GM18858 (cell line): ENCODE measurements at regions not wholly inside any gene's neighbourhood (a gene's known extent, or its start where the extent isn't known, plus 50 kb on each side); places are given as distances from the start of the nearest gene placed in this dataset.

Experiments
- ATAC-seq: cut with Tn5 transposase; IDR thresholded peaks from one replicate; pipeline ENCODE4 v1.9.1; 2021; ENCODE audit not compliant: unreplicated experiment

GRCh38 chr5:142478113-142478512 is 153.3 kb upstream of the SPRY4 start:
- no peak for ATAC-seq

DNA sequence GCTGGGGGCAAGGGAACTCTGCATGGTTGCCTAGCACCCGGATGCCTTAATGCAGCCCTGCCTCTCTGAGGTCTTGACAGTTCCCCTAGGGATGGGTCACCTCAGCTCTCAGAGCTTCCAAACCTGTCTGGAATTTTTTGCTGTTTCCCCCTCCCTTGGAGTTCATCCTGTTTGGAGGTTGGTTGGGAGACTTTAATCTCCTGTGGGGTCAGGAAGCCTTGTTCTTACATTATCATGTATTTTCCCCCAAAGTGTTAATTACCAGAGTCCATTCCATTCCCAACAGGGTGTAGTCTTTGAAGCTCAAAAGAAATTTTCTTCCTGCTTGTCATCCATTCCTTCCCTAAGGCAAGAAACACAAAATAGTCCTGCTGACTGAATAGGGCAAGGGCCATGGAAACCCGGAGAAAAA is 150.3 kb upstream of the SPRY4 start:
- ATAC-seq: no peak

GRCh38 chr5:142474431-142475094 is 149.7 kb upstream of the SPRY4 start:
- ATAC-seq: no peak

GRCh38 chr5:142473038-142473437 is 148.2 kb upstream of the SPRY4 start:
- ATAC-seq: no peak

DNA sequence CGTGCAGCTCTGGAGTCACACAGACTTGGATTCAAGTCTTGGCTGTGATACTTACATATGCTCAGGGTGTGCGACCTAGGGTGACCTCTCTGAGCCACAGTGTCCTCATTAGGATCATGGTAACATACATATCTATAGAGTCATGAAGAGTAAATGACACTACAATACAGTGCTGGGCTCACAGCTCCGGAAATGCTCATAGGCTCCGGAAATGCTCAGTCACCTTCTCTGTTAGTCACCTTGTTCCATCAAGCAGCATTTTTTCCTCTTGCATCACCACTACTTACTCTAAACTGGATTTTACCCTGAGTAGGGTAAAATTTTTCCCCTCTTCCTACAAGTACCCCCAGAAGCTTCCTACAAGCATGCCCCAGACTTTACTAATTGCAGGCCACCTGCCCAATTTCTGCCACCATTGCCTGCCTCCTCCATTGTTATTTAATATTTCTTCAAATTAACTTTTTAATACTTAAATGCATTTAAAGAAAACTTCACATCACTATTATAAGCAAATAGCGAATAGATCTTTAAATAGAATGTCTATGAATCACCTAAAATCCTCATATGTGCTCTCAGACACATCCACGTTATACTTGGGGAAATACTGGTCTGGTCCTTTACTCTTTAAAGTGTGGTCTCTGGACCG is 147.6 kb upstream of the SPRY4 start:
- no peak for ATAC-seq

DNA sequence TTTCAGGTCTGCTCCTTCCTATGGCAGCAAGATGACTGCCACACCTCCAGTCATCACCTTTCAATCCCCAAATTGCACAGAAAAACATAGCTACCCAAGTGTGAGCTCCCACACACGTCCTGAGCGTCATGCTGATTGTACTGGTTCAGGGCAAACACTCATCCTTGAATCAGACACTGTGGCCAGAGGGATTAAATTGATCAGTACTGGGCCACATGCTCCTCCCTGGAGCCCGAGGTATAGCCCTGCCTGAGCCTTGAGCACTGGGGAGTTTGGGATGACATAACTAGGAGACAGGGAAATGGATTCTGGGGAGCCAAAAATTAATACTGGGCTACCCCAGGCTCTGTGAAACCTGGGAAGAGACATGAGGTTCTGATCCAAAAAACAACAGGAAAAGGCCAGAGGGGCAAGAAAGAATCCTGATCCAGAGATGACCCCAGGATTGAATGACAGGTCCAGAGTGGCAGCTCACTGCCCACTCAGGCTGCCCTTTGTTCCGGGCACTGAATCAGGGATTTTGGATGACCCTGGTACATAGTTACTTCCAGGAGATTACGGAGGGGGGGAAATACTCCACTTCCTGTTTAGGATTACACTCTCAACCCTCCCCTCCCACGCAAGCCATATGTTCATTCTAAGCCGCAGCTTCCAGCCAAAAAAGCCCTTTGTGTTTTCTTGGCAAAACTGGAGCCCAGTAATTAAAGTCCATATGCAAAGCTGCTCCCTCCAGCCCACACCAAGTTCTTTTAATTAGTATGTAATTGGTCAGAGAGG is 141.6 kb upstream of the SPRY4 start:
- no peak for ATAC-seq

DNA sequence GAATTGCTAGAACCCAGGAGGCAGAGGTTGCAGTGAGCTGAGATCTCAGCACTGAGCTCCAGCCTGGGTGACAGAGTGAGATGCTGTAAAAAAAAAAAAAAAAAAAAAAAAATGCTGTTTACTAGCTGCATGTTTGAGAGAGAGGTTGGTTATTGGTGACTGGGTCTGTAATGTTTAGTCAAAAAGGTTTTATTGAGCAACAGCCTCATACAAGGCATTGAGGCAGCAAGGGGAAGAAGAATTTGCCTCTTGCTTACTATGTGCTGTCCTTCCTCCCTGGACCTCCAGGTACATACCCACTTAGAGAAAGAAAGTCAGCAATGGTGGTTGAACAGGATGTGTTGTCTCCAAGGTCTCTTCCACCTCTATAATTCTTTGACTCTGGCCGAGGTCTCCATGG is 140.7 kb upstream of the SPRY4 start:
- no peak for ATAC-seq

- no peak for ATAC-seq
Measured at GRCh38 chr5:142463904-142464303, 139.1 kb upstream of the SPRY4 start.

DNA sequence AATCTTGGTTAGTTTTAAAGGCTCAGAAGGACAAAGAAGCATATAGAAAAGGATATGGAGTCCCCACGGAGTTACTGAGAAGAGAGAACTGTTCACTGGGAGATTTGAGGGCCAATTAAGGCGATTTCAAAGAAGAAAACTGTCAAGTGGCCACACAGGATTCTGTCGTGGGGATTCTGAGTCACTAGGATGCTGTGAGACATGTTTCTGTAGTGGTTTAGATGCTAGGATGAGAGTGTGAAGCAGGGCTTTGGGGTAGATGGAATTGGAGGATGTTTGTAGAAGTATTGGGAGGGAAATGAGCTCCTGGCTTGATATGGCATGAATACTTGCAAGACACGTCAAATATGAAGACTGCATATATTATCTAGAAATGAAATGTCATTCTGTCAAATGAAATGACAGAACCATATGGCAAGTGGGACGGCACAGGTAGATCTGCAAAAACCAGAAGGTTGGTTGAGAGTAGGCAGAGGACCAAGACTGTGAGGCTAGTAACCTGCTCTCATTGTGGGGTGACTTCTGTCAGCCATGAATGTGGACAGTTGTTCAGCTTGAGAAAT is 136.3 kb upstream of the SPRY4 start:
- no peak for ATAC-seq

- no peak for ATAC-seq
Measured at GRCh38 chr5:142459209-142459608, 134.4 kb upstream of the SPRY4 start.

- ATAC-seq: peak; percentile 49
Measured at GRCh38 chr5:142455856-142456255, 131.0 kb upstream of the SPRY4 start.

GRCh38 chr5:142453932-142454331 is 129.1 kb upstream of the SPRY4 start:
- no peak for ATAC-seq

DNA sequence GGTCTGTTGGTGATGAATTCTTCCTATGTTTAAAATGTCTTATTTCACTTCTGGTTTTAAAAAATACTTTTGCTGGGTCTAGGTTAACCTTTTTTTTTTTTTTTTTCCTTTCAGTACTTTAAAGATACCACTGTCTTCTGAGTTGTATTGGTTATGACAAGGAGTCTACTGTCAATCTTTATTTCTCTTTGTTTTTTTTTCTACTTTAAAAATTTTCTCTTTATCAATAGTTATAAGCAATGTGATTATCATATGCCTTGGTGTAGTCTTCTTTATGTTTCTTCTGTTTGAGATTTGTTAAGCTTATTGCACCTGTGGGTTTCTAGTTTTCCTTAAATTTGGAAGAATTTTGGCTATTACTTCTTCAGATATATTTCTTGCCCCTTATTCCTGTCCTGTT is 125.6 kb upstream of the SPRY4 start:
- ATAC-seq: no peak

- no peak for ATAC-seq
Measured at GRCh38 chr5:142447887-142448286, 123.1 kb upstream of the SPRY4 start.

- ATAC-seq: no peak
Measured at GRCh38 chr5:142446960-142447279, 122.1 kb upstream of the SPRY4 start.

DNA sequence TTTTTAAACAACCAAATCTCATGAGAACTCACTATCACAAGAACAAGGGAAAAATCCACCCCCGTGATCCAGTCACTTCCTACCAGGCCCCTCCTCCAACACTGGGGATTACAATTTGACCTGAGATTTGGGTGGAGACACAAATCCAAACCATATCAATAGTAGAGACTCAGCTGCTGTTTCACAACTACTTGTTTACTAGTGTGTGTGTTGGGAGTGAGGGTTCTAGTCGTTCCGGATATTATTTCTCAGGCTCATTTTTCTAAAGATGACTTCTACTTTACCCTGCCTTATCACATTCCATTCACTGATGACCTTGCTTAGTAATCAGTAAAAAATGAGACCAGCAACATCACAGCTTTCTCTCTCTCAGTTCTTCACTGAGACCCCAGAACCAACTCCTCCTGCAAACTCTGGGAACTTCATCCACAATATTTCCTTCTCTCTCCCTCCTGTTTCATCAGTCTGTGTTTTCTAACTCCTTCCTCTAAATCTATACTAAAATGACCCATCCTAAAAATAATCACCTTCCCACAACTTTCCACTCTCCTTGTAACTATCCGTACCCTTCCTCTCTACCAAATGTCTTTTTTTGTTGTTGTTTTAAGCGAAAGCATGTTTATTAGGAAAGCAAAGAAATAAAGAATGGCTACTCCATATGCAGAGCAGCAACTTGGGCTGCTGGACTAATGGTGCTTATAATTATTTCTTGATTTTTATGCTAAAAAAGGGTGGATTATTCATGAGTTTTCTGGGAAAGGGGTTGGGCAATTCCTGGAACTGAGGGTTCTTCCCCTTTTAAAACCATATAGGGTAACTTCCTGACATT is 121.5 kb upstream of the SPRY4 start:
- ATAC-seq: no peak

- no peak for ATAC-seq
Measured at GRCh38 chr5:142445266-142445665, 120.4 kb upstream of the SPRY4 start.

DNA sequence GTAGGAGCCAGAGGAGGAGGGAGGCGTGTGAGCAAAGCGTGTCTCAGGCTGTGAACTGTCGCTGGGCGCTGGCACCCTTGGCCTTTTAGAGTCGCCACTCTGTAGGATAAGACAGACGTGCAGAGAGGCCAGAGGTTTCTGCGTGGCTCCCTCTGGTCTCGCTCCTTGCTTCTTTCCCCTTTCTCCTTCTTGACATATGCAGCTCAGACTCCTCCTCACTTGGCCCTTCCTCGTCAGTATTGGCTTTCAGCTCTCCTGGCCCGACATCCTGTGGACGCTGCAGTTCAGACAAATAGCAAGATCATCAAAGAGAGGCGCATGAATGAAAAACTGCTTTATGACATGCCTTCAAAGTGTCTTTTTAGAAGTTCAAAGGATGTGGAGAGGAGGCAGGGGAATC is 116.8 kb upstream of the SPRY4 start:
- no peak for ATAC-seq

GRCh38 chr5:142439207-142439860 is 114.5 kb upstream of the SPRY4 start:
- no peak for ATAC-seq

GRCh38 chr5:142438573-142438972 is 113.8 kb upstream of the SPRY4 start:
- no peak for ATAC-seq

DNA sequence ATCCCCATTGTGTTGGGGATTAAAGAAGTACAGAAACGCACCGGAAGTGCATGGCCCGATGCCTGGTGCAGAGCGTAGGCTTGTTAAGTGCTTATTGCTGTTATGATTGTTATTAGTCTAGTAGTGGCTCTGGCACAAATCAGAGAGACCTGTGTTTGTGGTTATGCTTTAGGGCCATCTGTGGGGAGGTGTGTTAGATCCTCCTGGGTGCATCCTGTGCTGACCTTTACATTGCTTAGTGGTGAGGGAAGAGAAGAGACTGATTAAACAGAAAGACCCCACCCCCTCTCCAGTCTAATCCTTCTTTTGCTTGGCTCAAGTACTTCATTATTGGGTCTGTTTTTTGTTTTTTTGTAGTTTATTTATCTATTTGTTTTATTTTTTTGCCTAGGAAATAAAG is 112.7 kb upstream of the SPRY4 start:
- no peak for ATAC-seq
